ENCODE measurements at regions not wholly inside any gene's neighbourhood (a gene's known extent, or its start where the extent isn't known, plus 50 kb on each side); places are given as distances from the start of the nearest gene placed in this dataset.

GRCh38 chr5:60355181-60355580 is 344.8 kb downstream of the DEPDC1B start:
- ATAC-seq (ENCODE audit: low read depth), result no peak
- no peaks in the 10 kb centered on the region for H3K79me2 ChIP-seq (ENCODE audit: control insufficient read depth, insufficient read depth, low read length)
- H3K27ac ChIP-seq (ENCODE audit: low read length in 2 of 2), result no peak overlapping the region
- H3K4me1 Mint-ChIP-seq, result no peaks in the 10 kb centered on the region
- ChIA-PET POLR2A (no interaction called here), CTCF (no interaction called here)
- DNase-seq, result no peak
- no peaks in the 10 kb centered on the region for H3K9me3 Mint-ChIP-seq (ENCODE audit: insufficient read depth)
- no peak overlapping the region for H3K9ac ChIP-seq (ENCODE audit: low read length)
- no peak overlapping the region for H3K4me2 ChIP-seq (replicated peaks; ENCODE audit: low read depth, low read length, poor library complexity, severe bottlenecking)
- H3K27me3 ChIP-seq (replicated peaks in 1 of 4; ENCODE audit: control extremely low read depth in 1 of 4, control insufficient read depth in 3 of 4, insufficient read depth in 4 of 4, low read length in 3 of 4), result no peaks in the 10 kb centered on the region
- H3K9me3 ChIP-seq (ENCODE audit: control extremely low read depth in 1 of 3, control insufficient read depth in 2 of 3, insufficient read depth in 1 of 3, low read length in 2 of 3), result no peaks in the 10 kb centered on the region
- no peak for TF ChIP-seq EZH2 (IDR thresholded peaks at IDR 0.05; ENCODE audit: borderline replicate concordance, insufficient read depth, low read depth, low read length, poor library complexity, severe bottlenecking)
- TF ChIP-seq, protein P1, sequence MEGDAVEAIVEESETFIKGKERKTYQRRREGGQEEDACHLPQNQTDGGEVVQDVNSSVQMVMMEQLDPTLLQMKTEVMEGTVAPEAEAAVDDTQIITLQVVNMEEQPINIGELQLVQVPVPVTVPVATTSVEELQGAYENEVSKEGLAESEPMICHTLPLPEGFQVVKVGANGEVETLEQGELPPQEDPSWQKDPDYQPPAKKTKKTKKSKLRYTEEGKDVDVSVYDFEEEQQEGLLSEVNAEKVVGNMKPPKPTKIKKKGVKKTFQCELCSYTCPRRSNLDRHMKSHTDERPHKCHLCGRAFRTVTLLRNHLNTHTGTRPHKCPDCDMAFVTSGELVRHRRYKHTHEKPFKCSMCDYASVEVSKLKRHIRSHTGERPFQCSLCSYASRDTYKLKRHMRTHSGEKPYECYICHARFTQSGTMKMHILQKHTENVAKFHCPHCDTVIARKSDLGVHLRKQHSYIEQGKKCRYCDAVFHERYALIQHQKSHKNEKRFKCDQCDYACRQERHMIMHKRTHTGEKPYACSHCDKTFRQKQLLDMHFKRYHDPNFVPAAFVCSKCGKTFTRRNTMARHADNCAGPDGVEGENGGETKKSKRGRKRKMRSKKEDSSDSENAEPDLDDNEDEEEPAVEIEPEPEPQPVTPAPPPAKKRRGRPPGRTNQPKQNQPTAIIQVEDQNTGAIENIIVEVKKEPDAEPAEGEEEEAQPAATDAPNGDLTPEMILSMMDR (IDR thresholded peaks at IDR 0.05), result no peak
- H3K4me1 ChIP-seq (ENCODE audit: control insufficient read depth in 2 of 2, insufficient read depth in 2 of 2, low read length in 2 of 2), result no peaks in the 10 kb centered on the region
- H4K20me1 ChIP-seq (ENCODE audit: control insufficient read depth, insufficient read depth, low read length, poor library complexity, severe bottlenecking), result no peaks in the 10 kb centered on the region
- H2AFZ ChIP-seq (ENCODE audit: insufficient read depth, low read depth, low read length, poor library complexity, severe bottlenecking), result no peak overlapping the region
- H3K4me3 ChIP-seq (ENCODE audit: control extremely low read depth in 1 of 5, extremely low read depth in 1 of 5, insufficient read depth in 1 of 5, low read depth in 2 of 5, low read length in 4 of 5), result no peak overlapping the region
- H3K36me3 ChIP-seq (replicated peaks in 1 of 2; ENCODE audit: control extremely low read depth in 1 of 2, control insufficient read depth in 1 of 2, extremely low read depth in 1 of 2, insufficient read depth in 2 of 2, low read length in 1 of 2), result no peaks in the 10 kb centered on the region
- no peaks in the 10 kb centered on the region for H3K27me3 Mint-ChIP-seq
- H3K27ac Mint-ChIP-seq, result no peak overlapping the region
- intact Hi-C loops (cut with micrococcal nuclease), result no loop called here
- no peak overlapping the region for H3K4me3 Mint-ChIP-seq

- H3K27me3 Mint-ChIP-seq, result no peaks in the 10 kb centered on the region
- intact Hi-C loops (cut with micrococcal nuclease), result no loop called here
These were observed 345.7 kb downstream of the DEPDC1B start for GRCh38 chr5:60354311-60354710.

More at GRCh38 chr5:60354311-60354710, 345.7 kb downstream of the DEPDC1B start:
- POLR2A ChIA-PET, result no interaction called here
- Histone ChIP-seq H2AFZ (ENCODE audit: insufficient read depth, low read depth, low read length, poor library complexity, severe bottlenecking) (no peak overlapping the region), H3K4me1 (ENCODE audit: control insufficient read depth in 2 of 2, insufficient read depth in 2 of 2, low read length in 2 of 2) (no peaks in the 10 kb centered on the region), H3K4me2 (replicated peaks; ENCODE audit: low read depth, low read length, poor library complexity, severe bottlenecking) (no peak overlapping the region), H3K9me3 (ENCODE audit: control extremely low read depth in 1 of 3, control insufficient read depth in 2 of 3, insufficient read depth in 1 of 3, low read length in 2 of 3) (no peaks in the 10 kb centered on the region), H3K27me3 (replicated peaks in 1 of 4; ENCODE audit: control extremely low read depth in 1 of 4, control insufficient read depth in 3 of 4, insufficient read depth in 4 of 4, low read length in 3 of 4) (no peaks in the 10 kb centered on the region), H3K9ac (ENCODE audit: low read length) (no peak overlapping the region), H4K20me1 (ENCODE audit: control insufficient read depth, insufficient read depth, low read length, poor library complexity, severe bottlenecking) (no peaks in the 10 kb centered on the region), H3K4me3 (ENCODE audit: control extremely low read depth in 1 of 5, extremely low read depth in 1 of 5, insufficient read depth in 1 of 5, low read depth in 2 of 5, low read length in 4 of 5) (no peak overlapping the region), H3K27ac (ENCODE audit: low read length in 2 of 2) (no peak overlapping the region), H3K36me3 (replicated peaks in 1 of 2; ENCODE audit: control extremely low read depth in 1 of 2, control insufficient read depth in 1 of 2, extremely low read depth in 1 of 2, insufficient read depth in 2 of 2, low read length in 1 of 2) (no peaks in the 10 kb centered on the region), H3K79me2 (ENCODE audit: control insufficient read depth, insufficient read depth, low read length) (no peaks in the 10 kb centered on the region)
- ATAC-seq (ENCODE audit: low read depth) (no peak), DNase-seq (no peak)
- CTCF ChIA-PET, result no interaction called here
- TF ChIP-seq, protein P1 (IDR thresholded peaks at IDR 0.05), result no peak
- TF ChIP-seq EZH2 (IDR thresholded peaks at IDR 0.05; ENCODE audit: borderline replicate concordance, insufficient read depth, low read depth, low read length, poor library complexity, severe bottlenecking), result no peak
- no peak overlapping the region for H3K27ac Mint-ChIP-seq
- no peaks in the 10 kb centered on the region for H3K9me3 Mint-ChIP-seq (ENCODE audit: insufficient read depth)
- WGBS (ENCODE audit: insufficient coverage), result 100% methylated on average over 1 of the region's 1 CpG
- H3K4me1 Mint-ChIP-seq, result no peaks in the 10 kb centered on the region
- H3K4me3 Mint-ChIP-seq, result no peak overlapping the region
